GM12878 (cell line): ENCODE measurements at regions not wholly inside any gene's neighbourhood (a gene's known extent, or its start where the extent isn't known, plus 50 kb on each side); places are given as distances from the start of the nearest gene placed in this dataset.

Source experiments
- ATAC-seq: fragments of 200-7000 bp; cut with Tn5 transposase; 3 replicates; pipeline ENCODE4 v1.9.1; 2020; ENCODE audit warnings: mild to moderate bottlenecking, moderate library complexity
- BruUV-seq: library from RNA; stranded (reverse); fragments of 400-500 nt; replicated peaks from 2 replicates; lab custom pipeline; 2021; lab: Mats Ljungman, UMichigan
- CTCF ChIA-PET: fragments of 300-600 bp; sonication (Branson Sonifier 250); formaldehyde crosslinking; extraction: SDS; loops from one replicate; lab custom pipeline; 2021; ENCODE audit warnings: inconsistent platforms; lab: Yijun Ruan, JAX
- POLR2A ChIA-PET: fragments of 350-600 bp; formaldehyde crosslinking; extraction: SDS; loops from one replicate; lab custom pipeline; 2021; ENCODE audit warnings: inconsistent platforms; lab: Charles Lee
- RAD21 ChIA-PET: fragments of 300-600 bp; sonication (Branson Sonifier 250); formaldehyde crosslinking; loops from one replicate; lab custom pipeline; 2023; ENCODE audit warnings: antibody characterized with exemption; ENCODE audit not compliant: unreplicated experiment; lab: Charles Lee
- SMC1A ChIA-PET: fragments of 300-600 bp; sonication (Branson Sonifier 250); formaldehyde crosslinking; loops from one replicate; lab custom pipeline; 2023; ENCODE audit not compliant: unreplicated experiment, uncharacterized antibody; lab: Charles Lee
- DNase-seq: peaks from one replicate; pipeline ENCODE4 v3.0.0-alpha.2; 2011; ENCODE audit warnings: low read depth, low spot score
- FAIRE-seq: peaks from 3 replicates; lab custom pipeline; 2011; peaks lifted over from hg19 to GRCh38; lab: Jason Lieb, UNC
- H2AFZ ChIP-seq: 2 replicates; pipeline ENCODE4 v1.6.0; 2011; ENCODE audit warnings: low read depth, low read length, control low read depth; ENCODE audit not compliant: control insufficient read depth
- H3K27ac ChIP-seq: 2 replicates; pipeline ENCODE4 v1.5.1; 2011; ENCODE audit warnings: control low read depth; ENCODE audit not compliant: control insufficient read depth, insufficient read depth
- H3K27me3 ChIP-seq, 2 experiments: replicated peaks in 1 of 2; 2 replicates each; pipeline versions ENCODE4 v1.6.0 to v1.6.1; 2011; ENCODE audit warnings: low read length in 1 of 2; ENCODE audit not compliant: control insufficient read depth in 2 of 2, insufficient read depth in 2 of 2
- H3K36me3 ChIP-seq, 2 experiments: 2 replicates each; pipeline ENCODE4 v1.5.1; 2011; ENCODE audit warnings: low read length in 1 of 2; ENCODE audit not compliant: control insufficient read depth in 2 of 2, insufficient read depth in 2 of 2
- H3K4me1 ChIP-seq: 2 replicates; pipeline ENCODE4 v1.6.1; 2011; ENCODE audit warnings: mild to moderate bottlenecking, low read length, moderate library complexity, mixed read lengths; ENCODE audit not compliant: control insufficient read depth, insufficient read depth
- H3K4me2 ChIP-seq: 2 replicates; pipeline ENCODE4 v1.6.0; 2011; ENCODE audit warnings: control low read depth; ENCODE audit not compliant: control insufficient read depth, insufficient read depth
- H3K4me3 ChIP-seq: fragments of 200-600 bp; sonication (generic); 2 replicates; pipeline ENCODE4 v1.5.1; 2016
- H3K79me2 ChIP-seq: 2 replicates; pipeline ENCODE4 v1.6.0; 2011; ENCODE audit warnings: low read length; ENCODE audit not compliant: control insufficient read depth, insufficient read depth
- H3K9ac ChIP-seq: 2 replicates; pipeline ENCODE4 v1.8.0; 2011; ENCODE audit warnings: low read length, control low read depth, mixed read lengths; ENCODE audit not compliant: control insufficient read depth, insufficient read depth
- H3K9me3 ChIP-seq: replicated peaks from 3 replicates; pipeline ENCODE4 v1.5.1; 2011; ENCODE audit warnings: mild to moderate bottlenecking, low read length; ENCODE audit not compliant: control insufficient read depth, insufficient read depth
- H4K20me1 ChIP-seq: 2 replicates; pipeline ENCODE4 v1.6.0; 2011; ENCODE audit not compliant: control insufficient read depth, insufficient read depth
- ATF7 ChIP-seq: fragments of 450-650 bp; IDR thresholded peaks from 2 replicates; pipeline ENCODE4 v1.6.1; 2016; ENCODE audit warnings: low read depth, mild to moderate bottlenecking
- CBX5 ChIP-seq: sonication (generic); IDR thresholded peaks from 2 replicates; pipeline ENCODE4 v1.6.1; 2016; ENCODE audit warnings: low read depth, moderate library complexity, mild to moderate bottlenecking, inconsistent platforms
- CEBPB ChIP-seq, 2 experiments: fragments of 150-350 bp in 1 of 2; IDR thresholded peaks; 2 replicates each; pipeline ENCODE4 v1.6.1; 2012 to 2014; ENCODE audit warnings: low read depth in 2 of 2, low read length in 2 of 2, borderline replicate concordance in 1 of 2, inconsistent platforms in 1 of 2
- CHD1 ChIP-seq: IDR thresholded peaks from 2 replicates; pipeline ENCODE4 v1.6.1; 2012; ENCODE audit warnings: low read depth, low read length, improper control_type of control experiment
- DPF2 ChIP-seq: fragments of 450-650 bp; IDR thresholded peaks from 2 replicates; pipeline ENCODE4 v1.6.1; 2017; ENCODE audit warnings: mild to moderate bottlenecking
- EP300 ChIP-seq, 2 experiments: fragments of 150-350 bp in 1 of 2; IDR thresholded peaks; 2 replicates each; pipeline ENCODE4 v1.6.1; 2011 to 2012; ENCODE audit warnings: low read depth in 2 of 2, low read length in 2 of 2, borderline replicate concordance in 1 of 2, improper control_type of control experiment in 1 of 2, inconsistent platforms in 1 of 2; ENCODE audit not compliant: control insufficient read depth in 1 of 2
- IKZF1 ChIP-seq: fragments of 450-650 bp; conservative IDR thresholded peaks from 2 replicates; pipeline ENCODE4 v1.6.1; 2017; ENCODE audit warnings: antibody characterized with exemption, mild to moderate bottlenecking
- POLR2AphosphoS5 ChIP-seq: IDR thresholded peaks from 2 replicates; pipeline ENCODE4 v1.6.1; 2011; ENCODE audit warnings: mild to moderate bottlenecking, low read length, inconsistent platforms
- RFX5 ChIP-seq: IDR thresholded peaks from 2 replicates; pipeline ENCODE4 v1.6.1; 2011; ENCODE audit warnings: low read depth, low read length, improper control_type of control experiment
- SP1 ChIP-seq: IDR thresholded peaks from one replicate; pipeline ENCODE4 v1.6.1; 2011; ENCODE audit warnings: low read depth, low read length
- SPI1 ChIP-seq: IDR thresholded peaks from 2 replicates; pipeline ENCODE4 v1.6.1; 2011; ENCODE audit warnings: low read depth, mild to moderate bottlenecking, low read length, moderate library complexity, borderline replicate concordance; ENCODE audit not compliant: insufficient read depth
- SREBF1 ChIP-seq: IDR thresholded peaks from 2 replicates; pipeline ENCODE4 v1.6.1; 2012; ENCODE audit warnings: mild to moderate bottlenecking, low read length
- SUPT20H ChIP-seq: IDR thresholded peaks from 2 replicates; pipeline ENCODE4 v1.6.1; 2011; ENCODE audit warnings: low read depth, mild to moderate bottlenecking, low read length, moderate library complexity, borderline replicate concordance; ENCODE audit not compliant: control insufficient read depth
- TCF12 ChIP-seq: IDR thresholded peaks from 2 replicates; pipeline ENCODE4 v1.6.1; 2011; ENCODE audit warnings: low read depth, mild to moderate bottlenecking, low read length
- ZNF24 ChIP-seq: fragments of 450-650 bp; IDR thresholded peaks from 2 replicates; pipeline ENCODE4 v1.6.1; 2017; ENCODE audit warnings: antibody characterized with exemption, mild to moderate bottlenecking
- WGBS: methylation state at CpG from one replicate; pipeline ENCODE4 v1.1.6; 2016; ENCODE audit warnings: low lambda C conversion rate; ENCODE audit not compliant: insufficient replicate concordance, insufficient coverage; ENCODE audit errors: missing lambda C conversion rate; 5-methylcytosine and 5-hydroxymethylcytosine counted together
- in situ Hi-C: fragments of 300-500 bp; cut with MboI; formaldehyde crosslinking; loops from 9 replicates; pipeline ENCODE4 v1.14.3; 2018; ENCODE audit warnings: mixed read lengths
- intact Hi-C: fragments of 100-400 bp; cut with micrococcal nuclease; formaldehyde crosslinking; loops from one replicate; pipeline ENCODE4 v1.14.2; 2022; ENCODE audit not compliant: unreplicated experiment
- TF ChIP-seq, protein P1 (sequence below): fragments of 150-350 bp; IDR thresholded peaks from 2 replicates; pipeline ENCODE4 v1.6.1; 2014; ENCODE audit warnings: mild to moderate bottlenecking, low read depth, low read length
- TF ChIP-seq, protein P2 (sequence below): IDR thresholded peaks from 2 replicates; pipeline ENCODE4 v1.6.1; 2012; ENCODE audit warnings: low read depth, low read length, improper control_type of control experiment
- TF ChIP-seq, protein P3 (sequence below): fragments of 450-650 bp; IDR thresholded peaks from 2 replicates; pipeline ENCODE4 v1.6.1; 2017; ENCODE audit warnings: mild to moderate bottlenecking, moderate library complexity

DNA sequence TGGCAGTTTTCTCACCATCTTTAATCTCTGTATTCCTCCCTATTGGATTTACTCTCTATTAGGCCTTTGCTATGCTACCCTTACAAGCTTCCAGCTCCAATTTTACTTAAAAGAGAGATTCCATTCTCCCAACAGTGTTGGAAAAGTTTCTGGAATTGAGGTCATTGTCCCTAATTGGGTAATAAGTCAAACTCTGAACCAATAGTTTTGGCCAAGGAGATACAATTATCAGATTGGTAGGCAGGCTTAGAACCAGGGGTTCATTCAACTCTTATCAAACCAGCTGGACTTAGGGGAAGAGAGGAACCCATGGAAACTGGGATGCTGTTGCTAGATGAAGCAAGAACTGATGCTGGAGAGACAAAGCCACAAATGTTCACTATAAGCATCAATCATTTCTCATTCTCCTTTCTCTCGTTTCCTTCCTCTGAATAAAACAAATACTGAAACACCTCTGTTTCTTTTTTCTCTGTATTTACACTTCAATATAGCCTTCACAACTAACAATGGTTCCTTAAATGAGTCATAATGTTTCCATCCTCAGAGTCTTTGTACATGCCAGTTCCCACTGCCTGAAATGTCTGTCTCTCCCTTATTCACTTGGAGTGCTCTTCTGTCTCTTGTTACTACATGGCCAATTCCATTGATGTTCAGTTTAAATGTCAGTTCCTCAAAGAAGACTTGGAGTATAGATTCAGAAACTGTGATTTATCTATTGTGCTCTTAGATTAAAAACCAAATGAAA is 587.3 kb downstream of the GABRG2 start:
- in situ Hi-C loops (no loop called here), intact Hi-C loops (loop anchor here (10.0 kb wide), 1 partner anchor 690 kb away; no protein-coding TSS in a partner anchor)
- FAIRE-seq (no peak), DNase-seq (no peak), ATAC-seq (peak; percentile 93)
- Histone ChIP-seq H3K36me3 (no peaks in the 10 kb centered on the region), H3K79me2 (no peaks in the 10 kb centered on the region), H3K9ac (no peak overlapping the region), H3K4me1 (no peaks in the 10 kb centered on the region), H4K20me1 (no peaks in the 10 kb centered on the region), H3K4me2 (no peak overlapping the region), H2AFZ (no peak overlapping the region), H3K4me3 (no peak overlapping the region), H3K9me3 (no peaks in the 10 kb centered on the region), H3K27ac (no peak overlapping the region), H3K27me3 (no peaks in the 10 kb centered on the region)
- BruUV-seq, result no TSS peak
- CTCF ChIA-PET, result interaction anchor here (1.1 to 1.8 kb wide), 3 partner anchors 11 to 692 kb away, joined by 3 read pairs; no protein-coding TSS in a partner anchor
- 0% methylated on average over 1 of the region's 1 CpG for WGBS
- POLR2A ChIA-PET, result no interaction called here
- RAD21 ChIA-PET, result no interaction called here
- SMC1A ChIA-PET, result interaction anchor here (0.6 to 1.5 kb wide), 3 partner anchors 10 to 16 kb away, joined by 3 to 5 read pairs (median 4); no protein-coding TSS in a partner anchor
- TF ChIP-seq DPF2, result 0 out of 2 replicates have a peak, but pooled peaks have one; percentile 42
- TF ChIP-seq, protein P1, sequence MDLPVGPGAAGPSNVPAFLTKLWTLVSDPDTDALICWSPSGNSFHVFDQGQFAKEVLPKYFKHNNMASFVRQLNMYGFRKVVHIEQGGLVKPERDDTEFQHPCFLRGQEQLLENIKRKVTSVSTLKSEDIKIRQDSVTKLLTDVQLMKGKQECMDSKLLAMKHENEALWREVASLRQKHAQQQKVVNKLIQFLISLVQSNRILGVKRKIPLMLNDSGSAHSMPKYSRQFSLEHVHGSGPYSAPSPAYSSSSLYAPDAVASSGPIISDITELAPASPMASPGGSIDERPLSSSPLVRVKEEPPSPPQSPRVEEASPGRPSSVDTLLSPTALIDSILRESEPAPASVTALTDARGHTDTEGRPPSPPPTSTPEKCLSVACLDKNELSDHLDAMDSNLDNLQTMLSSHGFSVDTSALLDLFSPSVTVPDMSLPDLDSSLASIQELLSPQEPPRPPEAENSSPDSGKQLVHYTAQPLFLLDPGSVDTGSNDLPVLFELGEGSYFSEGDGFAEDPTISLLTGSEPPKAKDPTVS, result no peak
- no peak for TF ChIP-seq SUPT20H
- no peak for TF ChIP-seq SPI1
- TF ChIP-seq, protein P2, sequence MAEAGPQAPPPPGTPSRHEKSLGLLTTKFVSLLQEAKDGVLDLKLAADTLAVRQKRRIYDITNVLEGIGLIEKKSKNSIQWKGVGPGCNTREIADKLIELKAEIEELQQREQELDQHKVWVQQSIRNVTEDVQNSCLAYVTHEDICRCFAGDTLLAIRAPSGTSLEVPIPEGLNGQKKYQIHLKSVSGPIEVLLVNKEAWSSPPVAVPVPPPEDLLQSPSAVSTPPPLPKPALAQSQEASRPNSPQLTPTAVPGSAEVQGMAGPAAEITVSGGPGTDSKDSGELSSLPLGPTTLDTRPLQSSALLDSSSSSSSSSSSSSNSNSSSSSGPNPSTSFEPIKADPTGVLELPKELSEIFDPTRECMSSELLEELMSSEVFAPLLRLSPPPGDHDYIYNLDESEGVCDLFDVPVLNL, result no peak
- TF ChIP-seq TCF12, result no peak
- TF ChIP-seq CEBPB (IDR thresholded peaks at IDR 0.05; ENCODE audit: borderline replicate concordance in 1 of 2, low read depth in 2 of 2, low read length in 2 of 2), result no peak
- 0 out of 2 replicates have a peak, but pooled peaks have one; percentile 47 for TF ChIP-seq ZNF24
- TF ChIP-seq POLR2AphosphoS5, result no peak
- TF ChIP-seq RFX5, result no peak
- no peak for TF ChIP-seq SP1
- TF ChIP-seq CBX5, result no peak
- TF ChIP-seq, protein P3, sequence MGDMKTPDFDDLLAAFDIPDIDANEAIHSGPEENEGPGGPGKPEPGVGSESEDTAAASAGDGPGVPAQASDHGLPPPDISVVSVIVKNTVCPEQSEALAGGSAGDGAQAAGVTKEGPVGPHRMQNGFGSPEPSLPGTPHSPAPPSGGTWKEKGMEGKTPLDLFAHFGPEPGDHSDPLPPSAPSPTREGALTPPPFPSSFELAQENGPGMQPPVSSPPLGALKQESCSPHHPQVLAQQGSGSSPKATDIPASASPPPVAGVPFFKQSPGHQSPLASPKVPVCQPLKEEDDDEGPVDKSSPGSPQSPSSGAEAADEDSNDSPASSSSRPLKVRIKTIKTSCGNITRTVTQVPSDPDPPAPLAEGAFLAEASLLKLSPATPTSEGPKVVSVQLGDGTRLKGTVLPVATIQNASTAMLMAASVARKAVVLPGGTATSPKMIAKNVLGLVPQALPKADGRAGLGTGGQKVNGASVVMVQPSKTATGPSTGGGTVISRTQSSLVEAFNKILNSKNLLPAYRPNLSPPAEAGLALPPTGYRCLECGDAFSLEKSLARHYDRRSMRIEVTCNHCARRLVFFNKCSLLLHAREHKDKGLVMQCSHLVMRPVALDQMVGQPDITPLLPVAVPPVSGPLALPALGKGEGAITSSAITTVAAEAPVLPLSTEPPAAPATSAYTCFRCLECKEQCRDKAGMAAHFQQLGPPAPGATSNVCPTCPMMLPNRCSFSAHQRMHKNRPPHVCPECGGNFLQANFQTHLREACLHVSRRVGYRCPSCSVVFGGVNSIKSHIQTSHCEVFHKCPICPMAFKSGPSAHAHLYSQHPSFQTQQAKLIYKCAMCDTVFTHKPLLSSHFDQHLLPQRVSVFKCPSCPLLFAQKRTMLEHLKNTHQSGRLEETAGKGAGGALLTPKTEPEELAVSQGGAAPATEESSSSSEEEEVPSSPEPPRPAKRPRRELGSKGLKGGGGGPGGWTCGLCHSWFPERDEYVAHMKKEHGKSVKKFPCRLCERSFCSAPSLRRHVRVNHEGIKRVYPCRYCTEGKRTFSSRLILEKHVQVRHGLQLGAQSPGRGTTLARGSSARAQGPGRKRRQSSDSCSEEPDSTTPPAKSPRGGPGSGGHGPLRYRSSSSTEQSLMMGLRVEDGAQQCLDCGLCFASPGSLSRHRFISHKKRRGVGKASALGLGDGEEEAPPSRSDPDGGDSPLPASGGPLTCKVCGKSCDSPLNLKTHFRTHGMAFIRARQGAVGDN, result no peak
- TF ChIP-seq SREBF1, result no peak
- peak; percentile 33 to 43; a peak in 2 of 4 replicates for TF ChIP-seq EP300 (IDR thresholded peaks at IDR 0.05; ENCODE audit: borderline replicate concordance in 1 of 2, control insufficient read depth in 1 of 2, low read depth in 2 of 2, low read length in 2 of 2)
- no peak for TF ChIP-seq CHD1
- TF ChIP-seq IKZF1, result peak; percentile 71
- TF ChIP-seq ATF7, result peak; percentile 43; the same call in 1 of the 2 replicates
